ENCODE measurements at regions not wholly inside any gene's neighbourhood (a gene's known extent, or its start where the extent isn't known, plus 50 kb on each side); places are given as distances from the start of the nearest gene placed in this dataset.
"Not testable (repeated sequence)": the region's sequence is repeated elsewhere in the genome, so short reads cannot be mapped to it uniquely, and the experiment has no call there.

DNA sequence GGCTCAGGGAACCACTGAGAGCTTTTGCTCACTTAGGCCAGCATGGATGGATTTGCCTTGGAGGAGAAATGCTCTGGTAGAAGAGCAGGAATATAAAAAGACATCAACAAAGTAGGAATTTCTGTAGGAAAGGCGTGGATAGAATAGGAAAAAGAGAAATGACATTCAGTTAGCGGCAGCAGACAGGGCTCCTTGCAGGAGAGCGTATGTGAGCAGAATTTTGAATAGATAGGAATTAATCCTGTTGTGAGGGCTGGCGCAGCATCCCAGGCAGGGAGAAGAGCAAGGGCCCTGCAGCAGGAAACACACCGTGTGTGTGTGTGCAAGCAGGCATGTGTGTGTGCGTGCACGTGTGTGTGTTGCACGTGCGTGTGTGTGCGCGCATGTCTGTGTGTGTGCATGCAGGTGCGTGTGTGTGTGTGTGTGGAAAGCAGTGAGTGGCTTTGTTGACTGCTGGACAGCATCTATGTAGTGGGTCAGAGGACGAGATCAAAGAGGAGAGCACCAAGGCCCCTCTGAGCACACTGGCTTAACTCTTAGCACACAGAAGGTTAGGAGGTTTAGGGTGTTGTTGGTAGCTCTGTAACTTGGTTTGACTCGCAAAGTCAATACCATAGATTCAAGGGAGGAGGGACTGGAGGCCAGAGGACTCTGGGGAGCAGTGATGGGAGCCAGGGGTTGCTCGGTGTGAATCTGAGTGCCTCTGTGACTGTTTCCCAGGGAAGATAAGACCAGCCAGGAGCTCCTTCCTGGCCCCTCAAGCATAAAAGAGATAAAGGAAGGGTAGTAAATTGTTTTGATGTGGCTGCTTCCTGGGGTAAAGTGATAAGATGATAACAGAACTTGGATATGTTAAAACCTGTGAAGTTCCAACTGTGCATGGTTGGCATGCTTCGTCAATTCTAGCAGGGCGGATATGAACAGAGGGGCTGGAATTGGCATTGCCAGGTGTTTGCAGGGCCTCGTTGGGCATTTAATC lies 639.5 kb downstream of the NR2F2 start:
- Histone ChIP-seq H3K9me3 (no peaks in the 10 kb centered on the region), H3K4me3 (no peak overlapping the region), H3K36me3 (no peaks in the 10 kb centered on the region), H3K27ac (no peak overlapping the region), H3K4me1 (no peaks in the 10 kb centered on the region), H3K27me3 (no peaks in the 10 kb centered on the region)
- TF ChIP-seq POLR2A (IDR thresholded peaks at IDR 0.05) (no peak), POLR2AphosphoS5 (IDR thresholded peaks at IDR 0.05) (no peak)
- TF ChIP-seq, protein P1, sequence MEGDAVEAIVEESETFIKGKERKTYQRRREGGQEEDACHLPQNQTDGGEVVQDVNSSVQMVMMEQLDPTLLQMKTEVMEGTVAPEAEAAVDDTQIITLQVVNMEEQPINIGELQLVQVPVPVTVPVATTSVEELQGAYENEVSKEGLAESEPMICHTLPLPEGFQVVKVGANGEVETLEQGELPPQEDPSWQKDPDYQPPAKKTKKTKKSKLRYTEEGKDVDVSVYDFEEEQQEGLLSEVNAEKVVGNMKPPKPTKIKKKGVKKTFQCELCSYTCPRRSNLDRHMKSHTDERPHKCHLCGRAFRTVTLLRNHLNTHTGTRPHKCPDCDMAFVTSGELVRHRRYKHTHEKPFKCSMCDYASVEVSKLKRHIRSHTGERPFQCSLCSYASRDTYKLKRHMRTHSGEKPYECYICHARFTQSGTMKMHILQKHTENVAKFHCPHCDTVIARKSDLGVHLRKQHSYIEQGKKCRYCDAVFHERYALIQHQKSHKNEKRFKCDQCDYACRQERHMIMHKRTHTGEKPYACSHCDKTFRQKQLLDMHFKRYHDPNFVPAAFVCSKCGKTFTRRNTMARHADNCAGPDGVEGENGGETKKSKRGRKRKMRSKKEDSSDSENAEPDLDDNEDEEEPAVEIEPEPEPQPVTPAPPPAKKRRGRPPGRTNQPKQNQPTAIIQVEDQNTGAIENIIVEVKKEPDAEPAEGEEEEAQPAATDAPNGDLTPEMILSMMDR (IDR thresholded peaks at IDR 0.05) = no peak
- intact Hi-C loops (cut with DNase I; ENCODE audit: low total_unique reads) = no loop called here
- DNase-seq (ENCODE audit: low spot score in 2 of 2) = no peak

DNA sequence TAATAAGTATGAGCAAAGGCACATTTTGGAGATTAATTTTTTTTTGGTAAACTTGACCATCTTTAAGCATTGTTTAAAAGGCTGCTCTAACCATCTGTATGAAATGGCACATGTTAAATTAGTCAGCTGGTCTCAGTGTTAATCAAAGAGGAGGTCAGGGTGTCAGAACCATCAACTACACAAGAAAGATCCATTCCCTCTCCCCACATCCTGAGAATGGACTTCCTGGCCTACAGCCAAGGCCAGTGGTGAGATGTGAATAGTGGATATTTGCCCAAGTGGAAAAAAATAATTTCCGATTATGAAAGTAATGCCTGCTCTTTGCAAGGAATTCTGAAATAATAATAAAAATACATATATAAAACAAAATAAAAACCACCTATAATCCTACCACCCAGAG lies 641.7 kb downstream of the NR2F2 start:
- H3K27ac ChIP-seq = no peak overlapping the region
- intact Hi-C loops (cut with DNase I; ENCODE audit: low total_unique reads) = no loop called here
- H3K27me3 ChIP-seq = no peaks in the 10 kb centered on the region
- no peaks in the 10 kb centered on the region for H3K9me3 ChIP-seq
- H3K36me3 ChIP-seq = no peaks in the 10 kb centered on the region
- no peak for DNase-seq (ENCODE audit: low spot score in 2 of 2)
- H3K4me3 ChIP-seq = no peak overlapping the region
- no peak for TF ChIP-seq POLR2A (IDR thresholded peaks at IDR 0.05)
- TF ChIP-seq, protein P1 (IDR thresholded peaks at IDR 0.05) = no peak
- no peak for TF ChIP-seq POLR2AphosphoS5 (IDR thresholded peaks at IDR 0.05)
- no peaks in the 10 kb centered on the region for H3K4me1 ChIP-seq

DNA sequence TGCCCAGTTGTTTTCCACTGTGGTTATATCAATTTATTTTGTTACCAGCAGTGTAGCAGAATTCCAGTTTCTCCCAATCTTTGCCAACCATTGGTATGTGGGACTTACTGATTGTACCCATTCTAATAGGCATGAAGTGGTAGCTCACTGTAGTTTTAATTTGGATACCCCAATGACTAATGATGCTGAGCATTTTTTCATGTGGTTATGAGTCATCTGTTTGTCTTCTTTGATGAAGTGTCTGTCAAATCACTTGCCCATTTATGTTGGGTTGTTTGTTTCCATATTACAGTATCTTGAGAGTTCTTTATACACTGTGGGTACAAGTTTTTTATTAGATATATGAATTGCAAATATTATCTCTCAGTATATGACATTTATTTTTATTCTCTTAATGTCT lies 644.3 kb downstream of the NR2F2 start:
- Histone ChIP-seq H3K27ac (no peak overlapping the region), H3K36me3 (no peaks in the 10 kb centered on the region), H3K27me3 (peaks cover 0 to 3% of the 10 kb centered on the region in 2 donors), H3K9me3 (no peaks in the 10 kb centered on the region), H3K4me3 (no peak overlapping the region), H3K4me1 (no peaks in the 10 kb centered on the region)
- TF ChIP-seq POLR2AphosphoS5 (IDR thresholded peaks at IDR 0.05) (no peak), POLR2A (IDR thresholded peaks at IDR 0.05) (no peak)
- TF ChIP-seq, protein P1 (IDR thresholded peaks at IDR 0.05) = no peak
- intact Hi-C loops (cut with DNase I; ENCODE audit: low total_unique reads) = no loop called here
- DNase-seq (ENCODE audit: low spot score in 2 of 2) = no peak

DNA sequence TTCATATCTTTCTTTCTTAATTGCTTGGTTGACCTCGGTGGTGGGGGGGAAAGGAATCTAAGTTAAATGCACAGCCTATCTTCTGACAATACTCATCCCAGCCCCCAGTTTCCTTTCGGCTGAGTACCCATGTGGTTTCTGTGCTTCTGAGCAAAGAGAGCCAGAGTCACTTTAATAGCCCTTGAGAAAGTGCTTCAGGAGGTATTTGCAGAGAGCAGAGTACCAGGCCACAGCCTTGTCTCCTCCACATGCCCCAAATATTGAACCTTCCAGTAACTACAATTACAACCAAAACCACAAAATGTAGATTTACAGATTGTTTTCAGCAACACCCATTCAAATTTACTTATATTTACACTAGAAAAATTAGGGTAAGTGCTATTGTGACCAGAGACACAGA lies 647.4 kb downstream of the NR2F2 start:
- H3K27me3 ChIP-seq = peaks cover 0 to 3% of the 10 kb centered on the region in 2 donors
- intact Hi-C loops (cut with DNase I; ENCODE audit: low total_unique reads) = no loop called here
- H3K27ac ChIP-seq = no peak overlapping the region
- no peak for DNase-seq (ENCODE audit: low spot score in 2 of 2)
- H3K4me1 ChIP-seq = no peaks in the 10 kb centered on the region
- no peak overlapping the region for H3K4me3 ChIP-seq
- no peaks in the 10 kb centered on the region for H3K9me3 ChIP-seq
- no peak for TF ChIP-seq POLR2A (IDR thresholded peaks at IDR 0.05)
- TF ChIP-seq, protein P1 (IDR thresholded peaks at IDR 0.05) = no peak
- no peaks in the 10 kb centered on the region for H3K36me3 ChIP-seq

DNA sequence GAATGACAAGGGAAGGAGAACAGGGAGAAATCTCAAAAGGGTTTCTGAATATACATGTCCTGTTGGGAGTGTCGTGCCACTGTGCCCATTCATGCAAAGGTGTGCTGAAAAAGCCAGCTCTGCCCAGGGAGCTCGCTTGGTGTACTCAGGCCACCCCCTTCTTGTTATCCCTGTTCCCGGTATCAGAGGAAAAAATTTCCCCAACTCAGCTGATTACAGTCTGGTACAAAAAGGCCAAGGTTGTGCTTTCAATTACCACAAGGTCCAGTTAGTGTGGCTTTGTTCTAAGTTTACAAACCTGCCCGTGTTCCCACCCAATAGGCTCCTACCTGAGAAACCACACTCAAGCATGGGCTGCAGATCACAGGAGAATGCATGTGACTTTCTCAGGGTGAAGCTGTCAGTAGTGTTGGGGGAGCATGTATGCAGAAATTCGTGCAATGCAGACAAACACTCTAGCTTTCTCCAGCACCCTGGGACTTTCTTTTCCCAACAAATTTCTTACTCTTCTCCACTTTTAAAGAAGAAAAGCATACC lies 648.5 kb downstream of the NR2F2 start:
- TF ChIP-seq POLR2AphosphoS5 (IDR thresholded peaks at IDR 0.05) (no peak), POLR2A (IDR thresholded peaks at IDR 0.05) (no peak)
- TF ChIP-seq, protein P1 (IDR thresholded peaks at IDR 0.05) = no peak
- H3K36me3 ChIP-seq = no peaks in the 10 kb centered on the region
- H3K27ac ChIP-seq = no peak overlapping the region
- H3K9me3 ChIP-seq = peaks cover 0 to under 1% of the 10 kb centered on the region in 2 donors
- no peaks in the 10 kb centered on the region for H3K4me1 ChIP-seq
- H3K27me3 ChIP-seq = peaks cover 0 to 3% of the 10 kb centered on the region in 2 donors
- intact Hi-C loops (cut with DNase I; ENCODE audit: low total_unique reads) = no loop called here
- no peak overlapping the region for H3K4me3 ChIP-seq
- DNase-seq (ENCODE audit: low spot score in 2 of 2) = no peak

DNA sequence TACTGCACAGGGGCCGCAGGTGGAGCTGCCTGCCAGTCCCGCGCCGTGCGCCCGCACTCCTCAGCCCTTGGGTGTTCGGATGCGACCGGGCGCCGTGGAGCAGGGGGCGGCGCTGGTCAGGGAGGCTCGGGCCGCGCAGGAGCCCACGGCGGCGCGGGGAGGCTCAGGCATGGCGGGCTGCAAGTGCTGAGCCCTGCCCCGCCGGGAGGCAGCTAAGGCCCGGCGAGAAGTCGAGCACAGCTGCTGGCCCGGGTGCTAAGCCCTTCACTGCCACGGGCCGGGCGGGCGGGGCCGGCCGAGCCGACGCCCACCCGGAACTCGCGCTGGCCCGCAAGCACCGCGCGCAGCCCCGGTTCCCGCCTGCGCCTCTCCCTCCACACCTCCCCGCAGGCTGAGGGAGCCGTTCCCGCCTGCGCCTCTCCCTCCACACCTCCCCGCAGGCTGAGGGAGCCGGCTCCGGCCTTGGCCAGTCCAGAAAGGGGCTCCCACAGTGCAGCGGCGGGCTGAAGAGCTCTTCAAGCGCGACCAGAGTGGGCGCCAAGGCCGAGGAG lies 653.7 kb downstream of the NR2F2 start:
- H3K27ac ChIP-seq; H3K4me1 ChIP-seq; DNase-seq (ENCODE audit: low spot score in 2 of 2); intact Hi-C loops (cut with DNase I; ENCODE audit: low total_unique reads); H3K36me3 ChIP-seq; H3K27me3 ChIP-seq; H3K4me3 ChIP-seq: not testable (repeated sequence)
- peaks cover 2 to 15% of the 10 kb centered on the region in 2 donors for H3K9me3 ChIP-seq

Measured in breast epithelium (tissue), 4 donors.